NB4 (cell line): ENCODE measurements at regions not wholly inside any gene's neighbourhood (a gene's known extent, or its start where the extent isn't known, plus 50 kb on each side); places are given as distances from the start of the nearest gene placed in this dataset.

ENCODE experiments used
- MYC ChIP-seq: IDR thresholded peaks from 2 replicates; pipeline ENCODE4 v1.6.1; 2011; ENCODE audit warnings: low read depth, low read length
- POLR2A ChIP-seq: IDR thresholded peaks from 2 replicates; pipeline ENCODE4 v1.6.1; 2011; ENCODE audit warnings: mild to moderate bottlenecking; ENCODE audit not compliant: insufficient read length; ENCODE audit errors: extremely low read depth
- TF ChIP-seq, protein P1 (sequence below): IDR thresholded peaks from one replicate; pipeline ENCODE4 v1.5.1; 2012; ENCODE audit warnings: low read depth, low read length
- TF ChIP-seq, protein P2 (sequence below): IDR thresholded peaks from 2 replicates; pipeline ENCODE4 v1.6.1; 2011; ENCODE audit warnings: low read depth, low read length

DNA sequence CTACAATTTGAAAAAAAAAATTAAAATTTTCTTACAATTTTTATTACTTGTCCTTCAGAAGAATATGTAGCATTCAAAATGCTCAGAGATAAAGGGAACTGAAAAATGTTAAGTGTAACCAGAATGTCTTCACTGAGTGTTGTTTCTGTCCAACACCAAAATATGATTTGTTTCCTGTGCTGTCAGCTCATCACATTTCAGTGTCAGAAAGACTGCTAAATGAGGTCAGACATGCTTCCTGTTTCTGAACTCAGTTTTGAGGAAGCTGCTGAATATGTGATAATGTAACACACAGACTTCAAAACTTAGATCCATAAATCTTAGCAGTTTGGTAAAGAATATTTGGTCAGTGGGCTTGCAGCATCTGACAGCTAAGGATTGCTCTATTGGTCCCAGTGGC is 1849.7 kb downstream of the PCDH7 start:
- TF ChIP-seq, protein P1, sequence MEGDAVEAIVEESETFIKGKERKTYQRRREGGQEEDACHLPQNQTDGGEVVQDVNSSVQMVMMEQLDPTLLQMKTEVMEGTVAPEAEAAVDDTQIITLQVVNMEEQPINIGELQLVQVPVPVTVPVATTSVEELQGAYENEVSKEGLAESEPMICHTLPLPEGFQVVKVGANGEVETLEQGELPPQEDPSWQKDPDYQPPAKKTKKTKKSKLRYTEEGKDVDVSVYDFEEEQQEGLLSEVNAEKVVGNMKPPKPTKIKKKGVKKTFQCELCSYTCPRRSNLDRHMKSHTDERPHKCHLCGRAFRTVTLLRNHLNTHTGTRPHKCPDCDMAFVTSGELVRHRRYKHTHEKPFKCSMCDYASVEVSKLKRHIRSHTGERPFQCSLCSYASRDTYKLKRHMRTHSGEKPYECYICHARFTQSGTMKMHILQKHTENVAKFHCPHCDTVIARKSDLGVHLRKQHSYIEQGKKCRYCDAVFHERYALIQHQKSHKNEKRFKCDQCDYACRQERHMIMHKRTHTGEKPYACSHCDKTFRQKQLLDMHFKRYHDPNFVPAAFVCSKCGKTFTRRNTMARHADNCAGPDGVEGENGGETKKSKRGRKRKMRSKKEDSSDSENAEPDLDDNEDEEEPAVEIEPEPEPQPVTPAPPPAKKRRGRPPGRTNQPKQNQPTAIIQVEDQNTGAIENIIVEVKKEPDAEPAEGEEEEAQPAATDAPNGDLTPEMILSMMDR: no peak
- TF ChIP-seq POLR2A (no peak), MYC (no peak)
- TF ChIP-seq, protein P2, sequence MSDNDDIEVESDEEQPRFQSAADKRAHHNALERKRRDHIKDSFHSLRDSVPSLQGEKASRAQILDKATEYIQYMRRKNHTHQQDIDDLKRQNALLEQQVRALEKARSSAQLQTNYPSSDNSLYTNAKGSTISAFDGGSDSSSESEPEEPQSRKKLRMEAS: peak; percentile 51
